ENCODE measurements at regions not wholly inside any gene's neighbourhood (a gene's known extent, or its start where the extent isn't known, plus 50 kb on each side); places are given as distances from the start of the nearest gene placed in this dataset.

- H3K27ac Mint-ChIP-seq, result no peak overlapping the region
- Histone ChIP-seq H3K36me3 (replicated peaks in 1 of 2; ENCODE audit: control insufficient read depth in 1 of 2, insufficient read depth in 2 of 2, low read length in 2 of 2) (no peaks in the 10 kb centered on the region), H3K9ac (ENCODE audit: insufficient read depth, low read length, poor library complexity, severe bottlenecking) (no peak overlapping the region), H3K79me2 (ENCODE audit: insufficient read depth, low read length) (no peaks in the 10 kb centered on the region), H4K20me1 (ENCODE audit: insufficient read depth, low read length) (no peaks in the 10 kb centered on the region), H3K4me3 (replicated peaks in 1 of 3; ENCODE audit: low read depth in 2 of 3, low read length in 3 of 3) (no peak overlapping the region), H3K27me3 (ENCODE audit: control insufficient read depth in 2 of 2, insufficient read depth in 2 of 2, low read length in 2 of 2) (no peaks in the 10 kb centered on the region), H3K27ac (ENCODE audit: low read depth in 1 of 2, low read length in 2 of 2) (no peak overlapping the region), H2AFZ (ENCODE audit: insufficient read depth, low read depth, low read length, poor library complexity, severe bottlenecking) (no peak overlapping the region), H3K9me3 (replicated peaks in 1 of 2; ENCODE audit: control insufficient read depth in 1 of 2, insufficient read depth in 1 of 2, low read length in 2 of 2) (no peaks in the 10 kb centered on the region), H3K4me1 (ENCODE audit: control insufficient read depth in 1 of 2, insufficient read depth in 2 of 2, low read length in 2 of 2) (no peaks in the 10 kb centered on the region), H3K4me2 (replicated peaks; ENCODE audit: extremely low read depth, low read length, poor library complexity, severe bottlenecking) (no peak overlapping the region)
- peaks cover 0 to 2% (median 0%) of the 10 kb centered on the region in 3 donors for H3K27me3 Mint-ChIP-seq (ENCODE audit: low read depth in 3 of 3)
- no peak for DNase-seq
- no peak for TF ChIP-seq CTCF (IDR thresholded peaks at IDR 0.05)
- no peaks in the 10 kb centered on the region for H3K4me1 Mint-ChIP-seq
- no peak overlapping the region for H3K4me3 Mint-ChIP-seq
- intact Hi-C loops (cut with micrococcal nuclease), result no loop called here
- H3K9me3 Mint-ChIP-seq, result peaks cover 0 to 2% (median 0%) of the 10 kb centered on the region in 7 donors
- no peaks in the 10 kb centered on the region for H3K36me3 Mint-ChIP-seq
- 88% methylated on average over 9 of the region's 10 CpGs for WGBS (ENCODE audit: insufficient coverage)
These were observed 806.4 kb upstream of the POU3F3 start for GRCh38 chr2:104047516-104047915.

GRCh38 chr2:104049438-104049837 is 804.5 kb upstream of the POU3F3 start:
- Histone ChIP-seq H4K20me1 (ENCODE audit: insufficient read depth, low read length) (no peaks in the 10 kb centered on the region), H3K9ac (ENCODE audit: insufficient read depth, low read length, poor library complexity, severe bottlenecking) (no peak overlapping the region), H3K79me2 (ENCODE audit: insufficient read depth, low read length) (no peaks in the 10 kb centered on the region), H3K9me3 (replicated peaks in 1 of 2; ENCODE audit: control insufficient read depth in 1 of 2, insufficient read depth in 1 of 2, low read length in 2 of 2) (no peaks in the 10 kb centered on the region), H3K27ac (ENCODE audit: low read depth in 1 of 2, low read length in 2 of 2) (no peak overlapping the region), H3K4me3 (replicated peaks in 1 of 3; ENCODE audit: low read depth in 2 of 3, low read length in 3 of 3) (no peak overlapping the region), H3K27me3 (ENCODE audit: control insufficient read depth in 2 of 2, insufficient read depth in 2 of 2, low read length in 2 of 2) (no peaks in the 10 kb centered on the region), H3K36me3 (replicated peaks in 1 of 2; ENCODE audit: control insufficient read depth in 1 of 2, insufficient read depth in 2 of 2, low read length in 2 of 2) (no peaks in the 10 kb centered on the region), H3K4me2 (replicated peaks; ENCODE audit: extremely low read depth, low read length, poor library complexity, severe bottlenecking) (no peak overlapping the region), H3K4me1 (ENCODE audit: control insufficient read depth in 1 of 2, insufficient read depth in 2 of 2, low read length in 2 of 2) (no peaks in the 10 kb centered on the region), H2AFZ (ENCODE audit: insufficient read depth, low read depth, low read length, poor library complexity, severe bottlenecking) (no peak overlapping the region)
- Mint-ChIP-seq H3K4me1 (no peaks in the 10 kb centered on the region), H3K36me3 (no peaks in the 10 kb centered on the region), H3K27me3 (ENCODE audit: low read depth in 3 of 3) (no peaks in the 10 kb centered on the region), H3K4me3 (no peak overlapping the region), H3K27ac (no peak overlapping the region), H3K9me3 (peaks cover 0 to 2% (median 0%) of the 10 kb centered on the region in 7 donors)
- intact Hi-C loops (cut with micrococcal nuclease), result no loop called here
- TF ChIP-seq CTCF (IDR thresholded peaks at IDR 0.05), result no peak
- no CpG with 5 or more reads among the region's 4 CpGs for WGBS (ENCODE audit: insufficient coverage)
- DNase-seq, result no peak
